ENCODE measurements at regions not wholly inside any gene's neighbourhood (a gene's known extent, or its start where the extent isn't known, plus 50 kb on each side); places are given as distances from the start of the nearest gene placed in this dataset.

DNA sequence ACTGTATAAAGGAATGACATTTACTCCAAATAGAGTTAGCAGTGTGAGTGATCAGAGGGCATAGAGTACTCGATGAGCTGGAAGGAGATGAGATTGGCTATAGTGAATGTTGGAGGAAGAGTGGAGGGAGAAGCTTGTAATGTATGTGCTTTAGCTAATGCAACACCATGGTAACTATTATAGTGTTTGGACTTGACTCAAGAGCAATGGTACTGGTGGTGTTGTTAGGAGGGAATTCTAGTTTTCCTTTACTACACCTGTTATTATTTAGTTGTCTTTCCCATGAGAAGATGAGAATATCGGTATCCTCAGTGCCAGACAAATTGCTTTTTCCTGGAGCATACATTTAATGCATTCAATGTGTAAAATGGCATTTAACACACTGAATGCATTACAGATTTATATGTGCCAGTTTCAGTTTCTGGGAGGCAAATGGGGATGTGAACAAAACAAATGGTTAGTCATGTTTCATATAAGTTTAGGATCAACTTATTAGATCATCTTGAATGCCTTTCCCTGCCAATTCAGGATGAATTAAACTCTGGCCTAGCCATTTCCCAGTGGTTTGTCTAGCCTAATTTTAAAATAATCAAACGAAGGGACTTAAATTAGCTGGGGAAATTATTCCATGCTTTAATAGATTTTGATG, 291.1 kb upstream of the ADAMTS5 start:
- DNase-seq = no peak

DNA sequence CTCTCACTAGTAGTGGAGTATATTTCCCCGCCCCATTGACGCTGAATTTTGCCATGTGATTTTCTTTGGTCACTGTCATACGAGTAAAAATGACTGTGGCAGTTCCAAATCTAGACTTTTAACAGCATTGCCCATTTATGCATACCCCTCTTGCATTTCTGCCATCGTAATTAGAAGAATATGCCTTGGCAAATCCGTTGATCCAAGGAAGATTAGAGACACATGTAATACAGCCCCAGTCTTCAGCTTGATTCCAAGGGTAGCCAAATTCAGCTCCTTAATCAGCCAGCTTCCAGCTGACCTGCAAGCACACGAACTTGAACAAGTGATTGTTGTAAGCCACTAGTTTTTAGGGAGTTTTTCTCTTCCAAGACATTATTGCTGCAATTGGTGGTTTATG, 290.3 kb upstream of the ADAMTS5 start:
- no peak for DNase-seq

DNA sequence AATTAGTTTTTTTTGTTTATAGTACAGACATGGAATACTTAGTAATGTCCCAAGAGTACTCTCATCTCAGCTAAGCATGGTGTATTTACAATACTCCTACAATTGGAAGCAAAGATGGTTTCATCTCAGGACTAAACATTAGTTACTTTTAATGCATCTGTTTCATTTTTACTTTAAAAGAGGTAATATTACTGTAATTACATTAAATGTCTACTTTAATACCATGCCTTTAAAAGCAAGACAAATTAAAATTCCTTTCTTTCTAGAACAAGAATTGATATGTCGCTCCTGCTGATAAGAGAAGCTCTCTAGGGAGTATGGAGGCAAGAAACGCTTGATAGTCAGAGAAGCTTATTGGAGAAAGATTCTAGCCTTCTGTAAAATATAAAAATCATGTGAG, 284.9 kb upstream of the ADAMTS5 start:
- DNase-seq = no peak

DNA sequence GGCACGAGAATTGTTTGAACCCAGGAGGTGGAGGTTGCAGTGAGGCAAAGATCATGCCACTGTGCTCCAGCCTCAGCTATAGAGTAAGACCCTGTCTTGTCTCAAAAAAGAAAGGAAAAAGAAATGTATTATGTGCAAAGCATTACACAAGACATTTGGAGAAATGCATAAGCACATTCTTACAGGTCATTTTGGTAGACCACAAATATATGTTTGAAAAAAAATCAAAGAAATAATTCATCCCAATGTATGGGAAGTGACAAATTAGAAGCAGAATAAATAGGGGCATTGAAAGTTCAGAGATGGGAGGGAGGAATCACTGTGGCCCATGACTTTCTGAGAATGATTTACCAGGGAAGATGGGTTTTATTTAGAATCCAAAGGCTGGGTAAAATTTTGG, 283.5 kb upstream of the ADAMTS5 start:
- DNase-seq = no peak

DNA sequence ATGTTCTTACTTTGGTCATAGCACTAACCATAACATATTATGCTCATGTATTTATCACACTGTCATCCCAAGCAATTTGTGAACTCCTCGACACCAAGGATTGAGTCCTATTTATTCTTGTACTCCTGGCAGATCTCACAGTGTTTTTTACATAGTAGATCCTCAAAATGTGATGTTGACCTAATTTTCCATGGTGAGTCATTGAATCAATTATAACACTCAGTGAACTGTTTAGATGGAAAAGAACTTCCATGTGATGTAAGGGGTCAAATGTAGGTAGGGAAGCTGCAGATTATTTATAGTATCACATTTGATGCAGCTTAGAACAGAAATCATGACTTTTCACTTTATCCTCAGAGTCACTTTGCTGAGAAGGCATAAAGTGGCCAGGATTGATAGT, 281.9 kb upstream of the ADAMTS5 start:
- DNase-seq = no peak

DNA sequence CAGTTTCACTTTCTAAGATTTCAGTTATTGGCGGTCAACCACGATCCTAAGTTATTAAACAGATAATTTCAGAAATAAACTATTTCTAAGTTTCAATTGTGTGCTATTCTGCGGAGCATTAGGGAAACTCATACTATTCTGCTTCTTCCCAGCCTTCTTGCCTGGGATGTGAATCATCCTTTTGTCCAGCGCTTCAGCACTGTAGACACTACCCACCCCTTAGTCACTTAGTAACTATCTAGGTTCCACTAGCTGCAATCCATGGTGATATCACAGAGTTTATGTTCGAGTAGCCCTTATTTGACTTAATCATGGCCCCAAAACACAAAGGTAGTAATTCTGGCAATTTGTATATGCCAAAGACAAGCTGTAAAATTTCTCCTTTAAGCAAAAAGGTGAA, 279.9 kb upstream of the ADAMTS5 start:
- DNase-seq = no peak

DNA sequence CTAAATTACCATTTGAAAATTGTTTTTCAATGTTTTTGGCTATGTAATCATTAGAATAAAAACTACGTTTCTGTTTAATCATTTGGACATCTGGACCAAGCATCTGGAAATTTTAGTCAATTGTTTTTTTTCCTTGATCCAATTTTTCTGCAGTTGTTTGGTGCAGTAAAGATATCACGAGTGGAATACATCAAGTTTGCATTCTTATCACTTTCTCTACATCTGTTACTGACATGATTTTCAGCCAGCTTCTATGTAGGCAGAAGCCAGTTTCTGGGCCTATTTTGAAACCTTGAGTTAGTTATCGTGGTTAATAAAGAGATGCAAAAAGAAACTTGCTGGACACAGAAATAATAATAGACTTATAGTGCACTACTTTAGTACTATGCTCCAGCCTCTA, 277.9 kb upstream of the ADAMTS5 start:
- no peak for DNase-seq

DNA sequence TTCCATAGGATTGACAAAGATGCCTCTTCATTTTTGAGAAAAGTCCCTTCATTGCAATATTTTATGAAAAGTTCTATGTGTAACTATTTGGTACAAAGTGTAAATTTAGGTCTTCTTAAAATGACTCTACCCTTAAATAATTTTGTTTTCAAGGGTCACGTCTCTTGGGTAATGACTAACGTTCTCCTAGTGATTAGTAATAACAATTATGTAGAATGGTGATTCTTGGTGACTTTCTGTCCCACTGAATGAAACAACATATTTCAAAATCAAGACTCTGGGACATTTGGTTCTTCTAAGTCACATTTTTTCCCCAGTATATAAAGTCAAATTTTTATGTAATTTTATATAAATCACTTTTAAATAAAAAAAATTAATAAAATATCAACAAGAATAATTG, 277.5 kb upstream of the ADAMTS5 start:
- no peak for DNase-seq

DNA sequence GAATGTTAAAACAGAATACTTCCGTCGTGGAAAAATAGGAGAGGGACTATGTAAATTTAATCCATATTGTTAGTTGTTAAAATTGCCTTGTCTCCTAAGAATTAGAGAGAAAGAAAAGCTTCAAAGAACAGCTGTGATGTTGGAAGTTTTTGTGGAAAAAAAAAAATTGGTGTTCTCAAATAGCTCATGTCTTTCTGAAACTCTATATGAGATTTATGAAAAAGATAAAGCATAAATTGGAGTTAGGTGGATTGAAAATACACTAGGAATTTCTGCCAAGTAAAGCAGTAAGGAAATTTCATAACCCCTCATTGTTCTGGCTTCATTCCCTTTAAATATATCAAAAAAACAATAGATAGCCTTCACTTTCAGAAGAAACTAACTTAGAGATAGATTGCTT, 274.0 kb upstream of the ADAMTS5 start:
- no peak for DNase-seq

DNA sequence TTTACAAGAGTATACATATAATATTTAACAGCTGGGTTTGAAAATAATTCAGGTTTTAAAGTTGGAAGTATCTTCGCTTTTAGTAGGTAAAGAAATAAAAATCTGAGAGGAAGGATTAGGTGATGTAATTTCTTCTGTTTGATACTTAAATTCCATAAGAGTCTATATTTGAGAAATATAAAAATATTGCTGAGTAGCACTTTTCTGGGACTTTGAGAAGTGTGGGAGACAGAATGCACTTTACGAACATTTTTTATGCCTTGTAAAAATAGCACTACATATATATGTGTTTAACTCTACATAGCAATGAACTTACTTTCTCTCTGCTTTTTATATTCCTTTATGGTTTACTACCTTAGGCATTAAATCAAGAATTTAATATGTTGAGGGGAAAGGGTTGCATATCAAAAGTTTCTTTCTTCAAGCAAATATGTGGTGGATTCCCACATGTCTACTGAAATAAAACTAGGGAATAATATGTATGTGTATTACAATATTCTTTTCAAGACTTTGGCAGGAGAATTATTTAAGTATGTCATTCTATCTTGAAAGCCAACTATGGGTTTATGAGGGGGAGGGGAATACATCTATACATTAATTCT, 266.7 kb upstream of the ADAMTS5 start:
- DNase-seq = no peak

DNA sequence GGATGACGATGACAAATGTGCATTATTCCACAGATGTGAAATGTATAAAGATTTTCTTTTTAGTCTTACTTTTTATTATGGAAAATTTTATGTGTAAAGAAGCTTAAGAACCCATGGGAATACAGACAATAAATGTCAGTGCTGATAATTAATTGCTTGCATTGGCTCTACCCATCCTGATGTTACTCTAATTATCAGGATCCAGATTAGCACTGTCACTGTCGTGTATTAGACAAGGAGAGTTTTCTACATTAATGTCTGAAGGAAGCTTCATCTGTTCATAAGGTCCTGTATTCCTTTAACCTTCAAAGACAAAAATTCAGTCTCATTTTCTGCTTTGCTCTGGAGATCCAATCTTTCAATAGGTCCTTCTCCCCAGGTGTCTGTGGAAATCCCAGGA, 259.1 kb upstream of the ADAMTS5 start:
- no peak for DNase-seq

DNA sequence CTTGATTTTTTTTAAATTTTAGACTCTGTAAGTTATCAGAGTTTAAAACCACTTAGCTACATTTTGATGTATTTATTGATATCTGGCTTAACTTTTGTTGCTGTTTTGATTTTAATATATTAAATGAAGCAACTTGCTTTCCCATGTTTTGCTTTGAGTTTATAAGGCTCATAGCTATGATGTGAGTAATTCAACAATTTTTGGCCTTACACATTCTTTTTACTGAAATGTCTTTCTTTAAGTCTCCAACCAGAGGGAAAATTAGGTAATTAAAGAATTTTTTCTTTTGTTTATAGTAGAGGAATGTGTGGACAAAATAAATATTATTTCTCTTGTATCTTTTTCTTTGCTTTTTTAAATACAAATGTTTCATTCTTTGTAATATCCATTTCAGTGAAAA, 258.3 kb upstream of the ADAMTS5 start:
- DNase-seq = no peak

DNA sequence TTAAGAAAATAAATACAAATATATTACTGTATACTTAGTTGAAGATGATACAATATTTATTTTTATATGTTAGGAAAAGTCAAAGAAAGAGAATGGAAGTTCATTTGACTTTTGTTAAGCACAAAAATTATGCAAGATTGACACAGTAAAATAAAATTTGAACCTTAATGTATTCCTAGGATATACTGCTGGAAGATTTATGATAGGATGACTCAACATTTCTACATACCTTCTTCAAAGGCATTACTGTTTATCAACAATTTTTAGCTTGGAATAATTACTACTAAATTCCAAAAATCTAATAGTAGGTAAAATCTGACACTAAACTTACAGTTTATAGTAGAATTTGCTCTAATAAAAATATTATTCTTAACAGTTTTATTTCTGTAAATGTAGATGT, 257.3 kb upstream of the ADAMTS5 start:
- DNase-seq = no peak

DNA sequence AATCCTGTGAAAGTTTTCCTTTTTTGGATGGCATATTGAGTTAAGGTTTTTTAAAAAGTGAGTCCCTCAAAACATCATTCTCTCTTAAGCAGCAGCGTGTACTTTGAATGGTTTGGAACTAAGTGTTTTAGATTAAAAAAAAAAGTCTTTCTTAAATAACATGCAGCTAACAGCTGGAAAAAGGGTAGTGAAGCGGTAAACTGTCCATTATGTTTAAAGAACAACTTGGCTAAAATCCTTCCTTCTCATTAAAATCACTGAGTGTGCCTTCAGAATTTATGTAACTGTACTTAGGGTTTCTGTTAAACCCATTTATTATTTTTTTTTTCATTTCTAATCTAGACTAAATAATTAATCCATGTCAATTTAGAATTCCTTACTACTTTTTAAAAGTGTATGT, 254.2 kb upstream of the ADAMTS5 start:
- no peak for DNase-seq

DNA sequence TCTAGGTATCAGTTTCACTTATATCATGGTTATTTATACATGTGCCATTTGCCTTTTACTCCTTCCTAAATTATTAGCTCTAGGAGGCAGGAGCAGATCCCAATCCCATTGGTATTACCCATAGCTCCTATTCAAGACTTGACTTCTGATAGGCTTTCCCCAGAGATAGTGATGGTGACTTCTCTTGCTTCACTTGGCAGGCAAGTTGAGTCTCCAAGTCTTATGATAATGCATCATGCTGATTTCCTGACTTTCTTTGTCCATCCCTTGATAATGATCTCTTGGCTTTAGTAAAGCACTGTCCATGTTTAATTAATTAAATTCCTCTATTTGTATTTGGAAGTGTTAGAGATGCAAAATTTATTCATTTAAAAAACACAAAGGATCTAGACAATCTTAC, 253.5 kb upstream of the ADAMTS5 start:
- DNase-seq = no peak

DNA sequence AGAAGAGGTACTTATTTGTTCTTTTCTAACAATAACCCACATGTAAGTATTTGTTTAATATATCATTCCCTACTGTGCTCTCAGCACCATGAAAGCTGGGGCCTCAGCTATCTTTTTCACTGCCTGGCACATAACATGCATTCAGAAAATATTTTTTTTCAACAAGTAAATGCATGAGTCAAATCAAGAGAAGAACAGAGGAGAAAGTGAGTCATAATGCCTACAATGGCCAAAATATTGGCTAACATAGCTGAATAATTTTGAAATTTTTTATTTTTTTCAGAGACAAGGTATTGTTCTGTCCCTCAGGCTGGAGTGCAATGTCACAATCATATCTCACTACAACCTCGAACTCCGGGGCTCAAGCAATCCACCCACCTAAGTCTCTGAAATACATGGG, 252.2 kb upstream of the ADAMTS5 start:
- no peak for DNase-seq

DNA sequence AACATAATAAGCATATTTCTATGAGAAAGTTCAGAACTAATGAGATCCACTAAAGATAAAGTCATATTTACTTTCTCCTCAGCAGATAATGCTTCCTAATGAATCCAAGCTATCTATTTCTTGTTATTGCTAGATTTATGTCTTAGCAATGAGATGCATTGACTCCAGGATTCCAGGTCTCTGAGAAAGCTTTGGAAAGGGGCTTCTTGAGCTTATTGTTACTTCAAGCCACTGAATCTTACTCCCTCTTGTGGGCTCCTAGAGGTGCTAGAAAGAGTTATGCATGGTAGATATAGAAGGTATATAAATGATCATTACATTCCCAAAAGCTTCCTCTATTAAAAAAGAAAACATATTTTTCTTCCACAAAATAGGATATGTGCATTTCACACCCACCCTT, 246.4 kb upstream of the ADAMTS5 start:
- DNase-seq = no peak

DNA sequence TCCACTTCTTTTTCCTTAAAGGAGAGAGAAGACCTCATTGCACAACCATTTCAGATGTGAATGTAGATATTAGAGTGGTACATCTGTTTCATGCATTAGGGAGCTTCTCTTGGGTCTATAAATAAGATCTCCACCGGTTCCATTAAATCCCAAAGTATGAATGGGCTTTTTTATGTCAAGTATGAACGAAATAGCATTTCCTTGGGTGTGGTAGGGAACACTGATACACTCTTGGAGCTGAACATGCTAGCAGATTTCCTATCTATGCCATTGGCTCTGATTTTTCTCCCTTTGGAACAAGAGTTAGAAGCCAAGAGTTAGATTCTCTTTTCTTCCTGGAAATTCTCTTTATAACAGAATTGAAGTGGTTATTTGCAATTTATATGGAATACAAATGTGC, 245.6 kb upstream of the ADAMTS5 start:
- DNase-seq = no peak

DNA sequence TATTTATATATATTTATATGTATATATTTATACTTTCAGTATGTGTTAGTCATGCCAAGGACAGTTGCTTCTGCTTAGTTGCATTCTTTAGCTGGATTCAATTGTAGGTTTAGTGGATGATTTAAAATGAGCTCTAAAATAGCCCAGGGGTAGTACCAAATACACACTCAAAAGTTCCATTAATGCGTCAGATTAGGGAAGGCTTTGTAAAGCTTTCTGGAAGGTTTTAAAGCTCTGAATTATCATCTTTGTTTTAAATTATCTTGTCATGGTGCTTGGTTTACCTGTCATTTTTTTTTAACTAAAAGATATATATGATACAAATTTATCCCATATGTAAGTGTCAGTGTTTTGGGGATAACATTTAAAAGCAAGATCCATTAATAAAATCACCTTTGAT, 242.7 kb upstream of the ADAMTS5 start:
- no peak for DNase-seq

DNA sequence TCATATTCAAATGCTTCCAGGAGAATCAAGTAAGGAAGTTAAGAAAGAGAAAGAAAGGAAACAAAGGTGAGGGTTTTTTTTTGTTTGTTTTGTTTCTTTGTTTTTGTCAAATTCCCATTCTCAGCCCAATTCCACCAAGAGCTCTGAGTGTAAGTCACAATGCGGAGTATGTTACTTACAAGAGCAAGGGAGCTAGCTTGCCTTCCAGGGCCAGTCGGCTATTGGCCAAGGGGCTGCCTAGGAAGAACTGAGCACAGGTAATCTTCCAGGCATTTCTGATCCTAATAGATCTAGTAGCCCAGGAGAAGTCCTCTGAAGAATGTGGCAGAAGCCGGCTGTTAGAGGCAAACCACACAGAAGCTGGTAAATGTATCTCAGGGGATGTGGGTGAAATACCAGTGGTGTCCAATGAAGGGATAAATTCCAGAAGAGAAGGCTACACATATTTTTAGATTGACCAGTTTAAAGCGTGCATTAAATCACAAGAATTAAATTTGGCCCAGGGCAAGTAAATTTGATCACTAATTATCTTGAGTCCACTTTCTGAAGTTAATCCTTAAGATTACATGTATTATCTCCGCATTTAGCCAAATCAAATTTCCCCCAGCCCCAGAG, 239.6 kb upstream of the ADAMTS5 start:
- no peak for DNase-seq

DNA sequence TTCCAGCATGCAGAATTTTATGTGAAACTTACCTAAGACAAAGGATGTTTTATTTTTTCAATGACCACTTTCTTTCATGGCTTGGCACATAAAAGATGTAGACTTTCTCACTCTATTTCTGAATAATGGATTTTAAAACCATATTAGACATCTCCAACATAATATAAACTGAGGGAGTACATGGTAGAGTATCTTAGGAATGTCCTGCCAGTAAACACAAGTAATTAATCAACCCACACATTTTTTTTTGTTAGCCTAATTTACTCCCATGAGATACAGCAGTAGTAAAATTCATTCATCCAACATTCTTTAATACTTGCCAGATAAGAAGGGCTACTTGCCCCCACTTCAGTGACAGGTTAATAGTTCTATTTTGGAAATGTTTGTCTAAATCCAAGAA, 235.4 kb upstream of the ADAMTS5 start:
- DNase-seq = no peak

DNA sequence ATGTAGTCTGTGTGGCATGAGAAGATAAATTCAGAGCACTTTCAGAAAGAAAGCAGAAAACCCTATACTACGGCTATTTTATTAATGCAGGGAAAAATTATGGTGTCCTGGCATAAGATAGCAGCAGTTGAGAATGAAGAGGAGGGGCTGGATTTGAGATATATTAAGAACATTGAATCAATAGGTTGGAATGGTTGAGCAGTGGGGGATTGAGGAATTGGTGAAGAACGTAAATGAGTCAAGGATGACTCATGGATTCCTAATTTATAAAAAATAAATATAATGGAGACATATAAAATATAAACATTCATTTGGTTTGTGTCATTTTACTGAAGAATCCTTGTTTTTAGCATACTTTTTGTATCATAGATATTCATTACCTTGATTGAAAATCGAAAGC, 234.3 kb upstream of the ADAMTS5 start:
- no peak for DNase-seq

DNA sequence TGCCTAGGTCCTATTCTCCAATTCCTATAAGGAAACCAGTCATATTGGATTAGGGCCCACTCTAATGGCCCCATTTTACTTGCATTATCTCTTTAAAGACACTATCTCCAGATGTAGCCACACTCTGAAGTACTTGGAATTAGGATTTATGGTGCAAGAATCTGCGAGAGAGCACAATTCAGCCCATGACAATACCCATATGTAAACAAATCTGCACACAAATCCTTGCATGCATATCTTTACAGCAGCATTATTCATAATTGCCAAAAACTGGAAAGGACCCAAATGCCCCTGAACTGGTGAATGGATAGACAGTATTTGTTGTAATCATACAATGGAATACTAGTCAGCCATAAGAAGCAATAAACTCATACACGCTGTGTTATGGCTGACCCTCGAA, 229.8 kb upstream of the ADAMTS5 start:
- DNase-seq = no peak

DNA sequence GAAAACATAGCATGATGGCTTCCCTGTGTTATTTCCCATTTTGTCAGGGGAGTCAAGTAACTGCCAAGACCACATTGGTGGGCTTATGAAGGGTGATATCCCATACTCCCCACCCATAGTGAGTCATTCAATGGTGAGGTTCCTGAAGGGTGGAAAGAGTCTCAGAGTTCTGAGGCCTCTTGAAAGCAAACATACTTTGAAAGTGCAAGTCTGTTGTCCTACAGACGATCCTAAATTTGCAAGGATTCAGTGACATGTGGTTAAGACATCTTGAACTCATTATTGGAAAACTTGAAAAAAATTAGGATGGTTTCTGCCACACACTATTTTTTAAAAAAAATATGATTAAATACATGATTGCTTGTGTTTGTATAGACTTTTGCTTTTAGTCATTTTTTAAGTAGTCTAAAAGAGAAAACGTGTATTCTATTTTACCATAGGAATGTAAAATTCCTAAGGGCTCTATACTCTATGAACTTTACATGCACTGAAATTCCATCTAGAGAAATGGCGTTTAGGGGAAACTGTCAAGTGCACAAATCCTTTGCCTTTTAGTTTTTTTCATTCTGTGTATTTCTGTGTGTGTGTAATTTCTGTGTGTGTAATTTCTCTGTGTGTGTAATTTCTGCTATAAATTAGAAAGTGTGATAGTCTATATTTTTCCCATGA, 225.5 kb upstream of the ADAMTS5 start:
- no peak for DNase-seq

Measured in SHP77 (cell line).